ENCODE measurements at regions not wholly inside any gene's neighbourhood (a gene's known extent, or its start where the extent isn't known, plus 50 kb on each side); places are given as distances from the start of the nearest gene placed in this dataset.

GRCh38 chr5:144003636-144004035 is 166.8 kb downstream of the YIPF5 start:
- TF ChIP-seq, protein P1, sequence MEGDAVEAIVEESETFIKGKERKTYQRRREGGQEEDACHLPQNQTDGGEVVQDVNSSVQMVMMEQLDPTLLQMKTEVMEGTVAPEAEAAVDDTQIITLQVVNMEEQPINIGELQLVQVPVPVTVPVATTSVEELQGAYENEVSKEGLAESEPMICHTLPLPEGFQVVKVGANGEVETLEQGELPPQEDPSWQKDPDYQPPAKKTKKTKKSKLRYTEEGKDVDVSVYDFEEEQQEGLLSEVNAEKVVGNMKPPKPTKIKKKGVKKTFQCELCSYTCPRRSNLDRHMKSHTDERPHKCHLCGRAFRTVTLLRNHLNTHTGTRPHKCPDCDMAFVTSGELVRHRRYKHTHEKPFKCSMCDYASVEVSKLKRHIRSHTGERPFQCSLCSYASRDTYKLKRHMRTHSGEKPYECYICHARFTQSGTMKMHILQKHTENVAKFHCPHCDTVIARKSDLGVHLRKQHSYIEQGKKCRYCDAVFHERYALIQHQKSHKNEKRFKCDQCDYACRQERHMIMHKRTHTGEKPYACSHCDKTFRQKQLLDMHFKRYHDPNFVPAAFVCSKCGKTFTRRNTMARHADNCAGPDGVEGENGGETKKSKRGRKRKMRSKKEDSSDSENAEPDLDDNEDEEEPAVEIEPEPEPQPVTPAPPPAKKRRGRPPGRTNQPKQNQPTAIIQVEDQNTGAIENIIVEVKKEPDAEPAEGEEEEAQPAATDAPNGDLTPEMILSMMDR (IDR thresholded peaks at IDR 0.05): no peak
- TF ChIP-seq ZFX (IDR thresholded peaks at IDR 0.05; ENCODE audit: borderline replicate concordance): no peak

Data from 22Rv1 (cell line).